ENCODE measurements at regions not wholly inside any gene's neighbourhood (a gene's known extent, or its start where the extent isn't known, plus 50 kb on each side); places are given as distances from the start of the nearest gene placed in this dataset.

DNA sequence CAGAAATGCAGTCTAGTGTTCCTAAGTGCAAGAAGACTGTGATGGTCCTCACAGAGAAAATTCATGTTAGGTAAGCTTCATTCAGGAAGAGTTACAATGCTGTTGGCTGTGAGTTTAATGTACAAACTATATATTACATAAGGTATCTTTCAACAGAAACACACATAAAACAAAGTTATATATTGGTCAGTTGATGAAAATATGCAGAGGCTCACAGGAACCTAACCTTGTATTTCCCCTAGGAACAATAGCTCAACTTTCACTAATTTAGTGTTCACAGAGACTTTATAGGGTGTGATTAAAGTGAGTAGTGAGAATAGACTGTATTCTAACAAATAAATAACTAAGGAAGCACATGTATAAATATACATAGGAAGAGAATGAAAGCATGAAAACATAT is 676.9 kb upstream of the ADGRL4 start:
- no peak for DNase-seq (ENCODE audit: low read depth)

DNA sequence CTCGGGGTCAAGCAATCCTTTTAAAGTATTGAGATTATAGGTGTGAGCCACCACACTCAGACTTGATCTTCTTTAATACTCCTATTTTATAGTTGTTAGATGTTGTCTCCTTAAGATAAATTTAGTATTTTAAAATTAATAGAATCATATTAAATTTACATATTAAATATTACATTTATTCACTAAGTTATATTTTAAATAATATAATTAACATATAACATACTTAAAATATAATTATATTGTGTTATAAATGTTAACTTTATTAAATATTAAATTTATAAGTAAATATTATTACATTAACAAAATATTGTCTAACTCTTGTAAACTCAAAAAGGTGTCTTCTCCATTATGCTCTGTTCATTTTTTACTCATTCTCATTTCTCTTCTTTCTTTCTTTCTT is 675.9 kb upstream of the ADGRL4 start:
- no peak for DNase-seq (ENCODE audit: low read depth)

DNA sequence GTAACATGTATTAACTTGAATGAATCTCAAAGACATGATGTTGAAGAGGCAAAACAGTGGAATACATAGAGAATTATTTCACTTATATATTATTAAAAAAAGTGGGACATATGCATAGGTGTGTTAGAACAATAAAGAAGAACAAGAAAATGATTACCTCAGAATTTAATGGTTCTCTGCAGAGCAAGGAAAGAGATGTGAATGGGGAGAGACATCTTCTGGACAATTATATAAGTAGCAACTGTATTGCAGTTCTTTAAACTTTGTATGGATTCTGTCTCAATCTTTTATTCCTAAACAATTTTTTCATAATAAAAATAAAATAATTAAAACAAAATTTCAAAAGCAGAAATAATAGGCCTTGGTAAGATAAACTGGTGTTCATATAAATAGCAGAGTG is 674.9 kb upstream of the ADGRL4 start:
- no peak for DNase-seq (ENCODE audit: low read depth)

DNA sequence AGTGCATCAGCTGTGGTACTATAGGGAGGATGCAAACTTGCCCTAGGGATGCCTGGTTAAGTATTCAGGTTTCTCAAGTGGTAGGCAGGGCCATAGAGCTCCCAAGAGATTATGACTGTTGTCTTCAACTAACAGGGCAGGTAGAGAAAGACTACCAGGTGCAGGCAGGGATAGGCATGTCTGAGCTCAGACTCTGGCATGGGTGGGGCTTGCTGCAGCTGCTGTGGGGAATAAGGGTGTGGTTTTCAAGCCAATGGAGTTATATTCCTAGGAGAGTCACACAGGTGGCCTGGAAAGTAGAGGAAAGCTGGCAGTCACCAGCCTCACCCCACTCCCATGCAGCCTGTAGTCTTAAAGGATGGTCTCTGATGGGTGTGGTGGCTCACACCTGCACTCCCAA is 673.4 kb upstream of the ADGRL4 start:
- no peak for DNase-seq (ENCODE audit: low read depth)

DNA sequence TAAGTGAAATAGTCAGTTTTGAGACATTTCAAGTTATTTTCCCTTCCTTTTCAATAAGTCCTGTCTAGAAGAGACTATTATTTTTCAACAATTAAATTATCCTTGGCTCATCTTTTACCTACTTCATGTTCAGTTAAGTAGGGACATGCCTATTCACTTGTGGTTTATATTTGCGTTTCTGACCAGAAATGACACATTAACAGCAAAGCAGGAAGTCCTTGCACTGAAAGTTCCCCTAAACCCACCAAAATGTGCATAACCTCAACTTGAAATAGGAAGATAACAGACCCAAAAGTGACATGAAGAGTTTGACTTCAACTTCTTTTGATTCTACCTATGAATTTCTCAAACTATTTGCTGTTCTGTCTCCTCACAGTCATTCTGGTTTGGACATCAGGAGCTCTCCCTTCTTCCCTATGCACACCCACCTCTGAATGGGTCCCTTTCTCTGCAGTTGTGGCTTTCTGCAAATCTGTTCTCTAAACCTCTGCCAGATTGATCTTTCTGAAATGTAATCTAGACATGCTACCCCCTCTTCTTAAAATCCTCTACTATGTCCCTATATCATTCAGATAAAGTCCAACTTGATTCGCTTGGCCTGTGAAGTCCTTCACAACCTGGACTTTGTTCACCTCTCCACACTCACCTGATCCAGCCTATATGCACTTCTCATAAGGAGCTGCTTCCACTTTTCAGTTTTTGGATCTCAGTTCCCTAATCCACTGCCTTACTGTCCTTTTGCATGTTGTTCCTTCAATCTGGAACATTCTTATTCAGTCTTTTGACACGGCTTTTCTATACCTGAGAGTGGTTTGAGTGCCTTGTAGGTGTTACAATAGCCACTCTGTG is 661.5 kb upstream of the ADGRL4 start:
- no peak for DNase-seq (ENCODE audit: low read depth)

DNA sequence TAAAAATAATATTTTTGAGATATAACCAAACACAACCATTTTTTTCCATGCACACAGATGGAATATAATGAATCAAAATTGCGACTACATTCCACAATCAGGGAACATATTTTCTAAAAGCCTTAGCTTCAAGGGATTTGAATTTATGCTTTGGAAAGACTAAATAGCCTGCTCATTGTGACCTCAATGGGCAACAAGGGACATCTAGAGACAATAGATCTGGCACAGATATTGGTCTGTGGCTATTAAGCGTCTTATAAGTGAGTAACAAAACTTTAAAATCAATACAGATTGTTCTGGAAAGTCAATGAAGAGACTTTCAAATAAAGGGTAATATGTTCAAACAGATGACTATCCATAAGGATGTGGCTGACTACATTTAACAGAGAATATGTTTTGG is 660.6 kb upstream of the ADGRL4 start:
- DNase-seq (ENCODE audit: low read depth) = no peak

DNA sequence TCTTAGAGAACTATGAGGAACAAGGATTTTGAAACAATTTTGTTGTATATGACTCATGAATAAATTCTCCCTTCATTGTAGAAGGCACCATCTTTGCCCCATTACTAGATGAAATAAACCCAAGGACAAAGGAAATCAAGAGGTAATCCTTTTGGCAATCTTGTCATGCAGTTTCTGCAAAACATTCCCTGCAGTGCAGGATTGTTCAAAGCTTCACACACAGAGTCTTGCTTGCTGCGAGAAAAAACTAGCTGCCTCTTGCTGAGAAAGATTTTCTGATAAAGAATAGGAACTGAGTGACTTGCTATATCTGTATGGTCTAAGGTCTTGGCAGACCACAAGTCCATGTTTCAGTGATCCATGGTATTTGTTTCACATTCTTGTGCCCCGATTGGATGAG is 657.4 kb upstream of the ADGRL4 start:
- DNase-seq (ENCODE audit: low read depth) = no peak

DNA sequence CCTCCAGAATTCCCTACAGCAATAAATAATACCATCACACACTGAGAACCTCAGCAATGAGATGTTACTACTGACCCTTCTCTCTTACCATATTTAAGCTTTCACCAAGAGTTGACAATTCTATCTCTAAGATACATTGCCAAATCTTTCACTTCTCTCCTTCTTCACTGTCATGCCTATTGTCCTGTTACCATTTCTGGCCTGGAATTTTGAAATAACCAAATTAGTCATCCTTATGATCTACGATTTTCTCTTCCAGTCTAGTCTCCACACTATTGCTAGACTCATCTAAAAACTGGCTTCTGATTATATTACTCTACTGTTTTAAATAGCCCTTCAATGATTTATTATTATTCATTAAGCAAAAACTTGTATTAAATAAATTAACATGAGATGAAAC is 656.1 kb upstream of the ADGRL4 start:
- no peak for DNase-seq (ENCODE audit: low read depth)

DNA sequence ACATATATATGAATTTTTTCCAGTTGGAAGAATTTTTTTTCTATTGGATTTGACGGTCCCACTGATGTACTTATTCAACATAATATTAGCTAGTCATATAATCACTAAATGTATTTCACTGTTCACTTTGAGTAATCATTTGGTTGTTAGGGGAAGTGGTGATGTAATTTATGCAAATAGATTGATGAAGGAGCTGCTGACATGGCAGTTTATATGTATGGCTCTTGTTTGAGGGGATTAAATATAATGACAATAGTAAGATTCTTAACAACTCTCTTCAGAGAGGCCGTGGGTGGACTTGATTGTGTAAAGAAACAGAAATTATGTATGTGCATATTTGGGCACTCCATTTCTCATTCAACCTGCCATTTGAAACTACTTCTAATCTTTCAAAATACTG is 653.6 kb upstream of the ADGRL4 start:
- no peak for DNase-seq (ENCODE audit: low read depth)

DNA sequence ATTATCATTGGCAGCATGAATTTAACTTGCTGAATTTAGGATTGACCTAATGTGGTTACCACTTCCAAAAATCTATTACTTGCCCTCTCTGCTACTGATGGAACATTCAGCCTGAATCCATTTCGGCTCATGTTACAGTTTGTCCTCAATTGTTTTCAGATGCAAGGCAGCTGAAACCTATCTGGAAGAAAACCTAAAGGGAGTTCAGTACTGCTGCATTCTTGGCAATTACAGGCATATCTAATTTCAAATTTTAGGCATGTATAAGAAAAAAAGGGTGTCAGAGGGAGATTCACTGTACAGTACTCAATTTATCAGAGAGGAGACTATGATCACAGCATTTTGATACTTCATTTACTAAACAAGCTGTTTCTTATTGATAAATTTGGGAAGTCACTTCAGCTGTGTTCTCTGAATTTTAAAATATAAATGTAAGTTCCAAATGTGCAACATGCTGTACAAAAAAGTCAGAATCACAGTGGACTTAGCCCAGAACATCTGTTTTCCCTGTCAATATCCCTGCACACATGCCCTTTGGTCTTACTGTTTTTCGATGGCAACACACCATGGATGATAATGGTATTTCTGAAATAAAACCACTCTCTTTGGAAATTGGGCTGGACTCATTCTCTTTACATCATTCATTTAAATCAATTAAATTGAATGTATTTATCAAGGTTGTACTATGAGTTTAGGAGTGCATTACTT is 651.6 kb upstream of the ADGRL4 start:
- no peak for DNase-seq (ENCODE audit: low read depth)

DNA sequence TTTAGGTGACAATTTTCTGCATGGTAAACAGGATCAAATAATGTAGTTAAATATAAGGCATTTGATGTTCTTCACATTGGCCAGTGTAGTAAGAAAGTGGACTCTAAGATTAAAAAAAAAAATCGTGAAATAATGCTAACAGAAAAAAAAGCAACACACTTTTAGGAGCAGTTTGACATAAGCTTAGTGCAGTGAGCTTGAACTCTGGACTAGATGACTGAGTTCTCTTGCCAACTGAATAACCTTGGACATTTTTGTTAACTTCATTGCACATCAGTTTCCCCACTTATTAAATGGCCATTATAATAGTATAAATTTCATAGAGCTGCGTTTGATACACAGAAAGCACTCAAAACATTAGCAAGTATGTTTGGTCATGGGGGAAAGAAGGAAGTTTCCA is 649.3 kb upstream of the ADGRL4 start:
- no peak for DNase-seq (ENCODE audit: low read depth)

DNA sequence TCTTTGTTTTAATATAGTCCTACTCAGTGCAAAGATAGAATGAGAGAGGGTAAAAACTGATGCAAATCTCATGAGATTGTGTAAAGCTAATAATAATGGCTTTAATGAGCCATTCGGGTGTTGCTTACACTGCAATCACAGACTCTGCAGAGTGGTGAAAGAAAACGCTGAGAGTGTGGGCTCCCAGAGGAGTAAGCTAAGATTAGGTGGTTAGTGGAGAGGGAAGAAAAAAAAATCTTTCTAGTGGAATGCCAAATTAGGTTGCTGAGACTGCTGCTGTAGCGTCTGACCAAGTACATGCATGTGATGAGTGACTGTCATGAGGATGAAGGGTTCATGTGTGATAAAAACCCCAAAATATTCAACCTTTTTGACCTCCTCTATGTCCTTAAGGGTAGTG is 645.9 kb upstream of the ADGRL4 start:
- DNase-seq (ENCODE audit: low read depth) = no peak

DNA sequence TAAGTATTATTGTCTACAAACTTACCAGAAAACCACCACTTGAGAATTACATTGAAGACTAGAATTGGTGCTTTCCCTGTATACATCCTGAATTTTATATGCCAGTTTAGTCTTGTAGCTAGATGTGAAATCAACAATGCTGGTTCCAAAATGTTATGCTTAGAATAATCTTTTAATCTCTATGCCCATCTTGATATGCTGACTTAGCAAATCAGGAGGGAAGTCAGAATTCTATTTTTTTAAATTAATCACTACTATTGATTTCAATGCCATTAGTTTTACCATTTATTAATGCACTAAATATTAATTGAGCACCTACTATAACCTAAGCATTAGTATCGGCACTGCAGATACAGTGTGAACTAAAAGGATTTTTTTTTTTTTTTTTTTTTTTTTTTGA is 641.6 kb upstream of the ADGRL4 start:
- no peak for DNase-seq (ENCODE audit: low read depth)

DNA sequence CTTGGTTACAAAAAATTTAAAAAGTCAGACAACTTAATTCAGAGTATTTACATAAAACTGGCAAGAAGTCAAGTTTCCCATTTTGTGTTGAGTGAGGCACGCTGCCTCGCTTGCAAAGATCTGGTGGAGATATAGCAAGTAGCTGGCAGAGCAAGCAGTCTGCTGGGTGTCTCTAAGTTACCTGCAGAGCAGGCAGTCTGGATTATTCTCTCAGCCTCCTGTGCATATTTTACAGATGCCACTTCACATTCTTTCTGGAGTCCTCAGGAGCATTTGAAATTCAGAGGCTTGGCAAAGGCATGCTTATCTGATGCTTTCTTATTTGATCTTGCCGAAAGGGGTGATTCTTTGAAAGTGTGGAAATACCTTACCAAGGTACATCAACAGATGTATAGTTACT is 640.4 kb upstream of the ADGRL4 start:
- DNase-seq (ENCODE audit: low read depth) = no peak

DNA sequence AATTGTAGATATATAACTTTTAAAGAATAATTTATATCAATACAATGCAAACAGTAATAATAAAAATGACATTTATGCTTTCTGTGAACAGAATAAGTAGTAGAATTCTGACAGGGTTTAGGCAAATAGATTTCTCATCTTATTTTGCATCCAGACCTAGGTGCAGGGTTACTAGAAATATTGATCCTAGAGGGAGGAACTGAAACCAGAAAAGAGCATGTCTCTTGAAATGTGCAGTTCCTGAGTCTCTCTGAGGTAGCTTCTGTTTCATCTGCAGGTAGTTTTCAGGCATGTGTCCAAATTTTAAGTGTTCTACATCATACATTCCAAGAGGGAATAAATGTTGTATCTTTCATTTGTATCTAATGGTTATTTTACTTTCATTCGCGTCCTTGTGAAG is 631.9 kb upstream of the ADGRL4 start:
- DNase-seq (ENCODE audit: low read depth) = no peak

DNA sequence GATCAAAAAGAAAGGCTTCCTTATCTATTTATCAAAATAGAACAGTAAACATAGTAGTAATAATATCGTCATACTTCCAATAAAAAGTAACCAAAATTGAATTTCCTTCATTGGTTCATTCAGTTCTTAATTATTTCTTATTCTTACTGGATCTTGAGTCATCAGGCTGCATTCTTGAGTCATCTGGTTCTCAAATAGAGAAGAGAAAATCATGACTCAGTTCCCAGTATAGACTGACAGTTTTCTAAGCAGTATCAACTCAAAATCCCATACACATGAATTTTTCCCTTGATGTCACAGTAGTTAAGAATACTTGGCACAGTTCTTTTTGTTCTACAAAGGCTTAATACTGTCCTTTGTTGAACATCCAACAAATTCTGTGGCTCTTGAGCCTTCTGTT is 626.9 kb upstream of the ADGRL4 start:
- DNase-seq (ENCODE audit: low read depth) = no peak

DNA sequence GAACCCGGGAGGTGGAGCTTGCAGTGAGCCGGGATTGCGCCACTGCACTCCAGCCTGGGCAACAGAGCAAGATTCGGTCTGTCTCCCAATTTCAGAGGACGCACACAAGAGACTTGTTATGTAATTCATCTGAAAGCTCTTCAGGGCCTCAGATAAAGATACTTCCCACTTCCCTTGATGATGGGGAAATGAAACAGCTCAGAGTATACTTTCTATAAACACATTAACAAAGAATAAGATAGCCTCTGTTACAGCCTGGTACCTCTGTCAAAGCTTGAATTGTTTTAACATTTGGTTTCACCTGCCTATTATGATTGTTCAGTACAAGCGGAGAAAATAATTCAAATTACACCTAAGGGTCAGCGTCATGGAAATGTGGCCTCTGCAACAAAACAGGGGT is 622.9 kb upstream of the ADGRL4 start:
- DNase-seq (ENCODE audit: low read depth) = no peak

DNA sequence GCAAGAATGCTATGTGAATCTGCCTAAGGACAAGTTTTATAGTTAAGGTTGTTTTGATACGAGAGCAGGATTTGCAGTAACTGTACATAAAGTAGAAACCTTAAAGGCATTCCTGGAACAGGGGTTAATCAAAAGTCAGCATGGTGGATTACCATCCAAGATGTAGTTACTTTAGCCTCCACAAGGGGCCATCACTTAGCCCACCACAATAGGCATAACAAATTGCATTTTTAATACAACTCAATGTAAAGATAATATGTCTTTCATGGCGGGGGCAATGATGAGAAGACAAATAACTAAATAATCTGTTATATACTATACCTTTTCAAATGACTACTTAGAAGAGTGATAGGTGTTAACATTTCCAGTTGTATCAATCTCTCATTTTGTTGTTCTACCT is 611.2 kb upstream of the ADGRL4 start:
- DNase-seq (ENCODE audit: low read depth) = no peak

DNA sequence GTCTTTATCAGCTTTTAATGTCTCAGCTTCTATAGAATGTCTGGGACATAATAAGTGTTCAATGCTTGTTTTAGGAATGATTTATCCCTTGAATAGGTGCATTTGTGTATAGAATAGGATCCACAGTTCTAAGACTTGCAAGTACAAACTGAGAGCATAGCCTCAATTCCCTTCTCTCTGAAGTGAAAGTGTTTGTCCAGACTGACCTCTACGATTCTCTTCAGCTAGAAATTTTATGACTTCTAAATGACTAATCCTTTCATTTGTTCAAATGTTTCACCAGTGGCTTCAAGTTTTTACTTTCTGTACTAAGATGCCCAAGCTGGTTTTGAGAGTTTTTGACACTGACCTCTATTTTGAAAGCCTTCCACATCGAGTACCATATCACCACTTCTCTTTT is 608.2 kb upstream of the ADGRL4 start:
- no peak for DNase-seq (ENCODE audit: low read depth)

DNA sequence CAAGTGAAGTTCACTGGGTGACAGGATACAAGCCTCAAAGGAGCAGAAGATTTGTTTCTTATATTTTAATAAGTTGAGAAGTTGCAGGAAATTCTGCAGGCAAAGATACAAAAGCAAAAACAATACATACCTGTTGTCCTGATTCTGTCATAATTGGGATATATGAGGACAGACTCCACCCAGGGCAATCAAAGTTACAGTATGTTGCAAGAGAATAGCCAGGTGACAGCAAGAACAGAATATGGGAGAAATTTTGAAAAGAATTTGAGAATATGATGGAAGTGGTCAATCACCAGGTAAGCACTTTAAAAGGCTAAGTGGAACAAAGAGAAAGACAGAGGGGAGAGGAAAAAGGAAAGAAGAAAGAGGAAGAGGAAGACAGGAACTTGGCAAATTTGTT is 607.6 kb upstream of the ADGRL4 start:
- DNase-seq (ENCODE audit: low read depth) = no peak

DNA sequence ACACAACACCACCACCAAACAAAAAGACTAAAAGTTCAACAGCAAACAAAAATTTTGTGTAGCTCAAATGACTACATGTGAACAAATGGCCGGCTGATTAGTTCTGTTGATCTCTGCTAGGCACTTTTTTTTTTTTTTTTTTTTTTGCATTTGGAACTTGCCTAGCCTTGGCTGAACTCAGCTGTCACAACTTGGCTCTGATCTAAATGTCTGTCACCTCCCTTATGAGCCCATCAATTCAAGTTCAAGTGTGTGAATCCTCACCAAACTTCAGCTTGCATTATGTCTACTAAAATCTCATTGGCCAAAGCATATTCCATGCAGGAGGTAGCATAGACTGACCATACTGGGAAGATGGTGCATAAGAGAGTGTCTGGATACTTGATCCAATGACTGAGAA is 606.5 kb upstream of the ADGRL4 start:
- DNase-seq (ENCODE audit: low read depth) = no peak

DNA sequence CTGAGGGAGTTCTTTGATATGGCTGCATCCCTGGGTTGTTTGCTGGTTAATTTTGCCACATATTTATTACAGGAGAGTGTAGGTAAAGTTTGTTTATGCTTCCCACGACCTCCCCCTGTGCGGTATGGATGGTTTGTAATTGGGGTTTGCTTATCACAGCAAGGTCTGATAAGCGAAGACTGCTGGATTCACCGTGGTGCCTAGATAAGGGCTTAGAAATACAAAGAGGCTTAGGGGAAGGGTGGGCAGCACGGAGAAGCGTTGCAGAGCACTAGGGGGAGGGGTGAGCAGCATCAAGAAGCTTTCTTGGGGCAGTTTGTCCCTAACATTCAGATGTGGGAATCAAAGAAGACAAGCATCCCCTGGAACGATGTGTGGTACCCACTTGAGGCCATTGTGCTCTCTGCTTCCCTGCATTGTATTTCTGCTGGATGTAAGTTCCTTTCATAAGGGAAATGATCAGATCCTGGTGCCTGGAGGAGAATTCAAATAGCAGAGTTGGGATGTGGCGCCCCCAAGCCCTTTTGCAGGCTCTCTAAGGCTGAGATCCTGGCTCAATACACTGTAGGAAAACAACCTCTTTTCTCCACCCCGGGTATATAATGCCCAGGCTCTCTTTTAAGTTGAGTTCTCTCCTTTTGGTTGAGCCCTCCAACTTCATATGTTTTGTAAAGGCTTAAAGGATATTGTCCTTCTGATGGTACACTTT is 598.1 kb upstream of the ADGRL4 start:
- DNase-seq (ENCODE audit: low read depth) = no peak

DNA sequence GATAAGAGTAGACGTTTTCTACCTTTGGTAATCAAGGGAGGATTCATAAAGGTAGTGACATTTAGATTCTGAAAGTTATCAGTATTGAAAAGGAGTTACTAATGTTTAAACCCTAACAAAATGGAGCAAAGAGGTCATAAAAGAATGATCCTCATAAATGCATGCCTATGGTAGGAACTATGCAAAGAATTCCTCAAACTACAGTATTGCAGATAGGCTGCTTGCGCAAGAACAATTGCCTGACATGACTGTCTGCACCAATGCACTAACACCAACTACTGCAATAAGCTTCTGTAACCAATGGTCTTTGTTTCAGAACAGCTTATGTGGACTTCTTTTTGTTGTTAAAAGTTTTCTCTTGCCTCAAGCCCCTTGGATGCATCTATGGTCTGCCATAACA is 597.3 kb upstream of the ADGRL4 start:
- no peak for DNase-seq (ENCODE audit: low read depth)
